Mesendoderm (in vitro differentiated cells): ENCODE measurements at regions not wholly inside any gene's neighbourhood (a gene's known extent, or its start where the extent isn't known, plus 50 kb on each side); places are given as distances from the start of the nearest gene placed in this dataset.
A peak's percentile ranks its signal among the peaks of the same experiment; 100 is the strongest.

Experiments used
- DNase-seq: peaks from one replicate; pipeline ENCODE4 v3.0.0; 2013
- H2AK5ac ChIP-seq: 2 replicates; pipeline ENCODE4 v1.6.1; 2013; ENCODE audit warnings: low read length, inconsistent platforms
- H2BK120ac ChIP-seq: 2 replicates; pipeline ENCODE4 v1.6.1; 2013; ENCODE audit warnings: low read depth, mild to moderate bottlenecking, low read length, moderate library complexity, mixed read lengths
- H2BK15ac ChIP-seq: replicated peaks from 2 replicates; pipeline ENCODE4 v1.6.1; 2013; ENCODE audit warnings: low read depth, mild to moderate bottlenecking, moderate library complexity
- H2BK5ac ChIP-seq: 2 replicates; pipeline ENCODE4 v1.6.1; 2013; ENCODE audit warnings: low read length, inconsistent platforms
- H3K18ac ChIP-seq: 2 replicates; pipeline ENCODE4 v1.6.1; 2013; ENCODE audit warnings: mild to moderate bottlenecking, low read length, mixed read lengths
- H3K23ac ChIP-seq: one replicate; pipeline ENCODE4 v1.6.1; 2013; ENCODE audit warnings: low read length
- H3K27ac ChIP-seq: 2 replicates; pipeline ENCODE4 v1.5.1; 2013; ENCODE audit warnings: low read depth, mild to moderate bottlenecking, inconsistent platforms, low read length, moderate library complexity
- H3K27me3 ChIP-seq: 2 replicates; pipeline ENCODE4 v1.6.1; 2013; ENCODE audit warnings: low read length, control low read depth, mild to moderate bottlenecking, inconsistent platforms; ENCODE audit not compliant: insufficient read depth, poor library complexity
- H3K36me3 ChIP-seq: 2 replicates; pipeline ENCODE4 v1.6.1; 2013; ENCODE audit warnings: low read length, inconsistent platforms; ENCODE audit not compliant: control insufficient read depth, insufficient read depth
- H3K4ac ChIP-seq: one replicate; pipeline ENCODE4 v1.6.1; 2013; ENCODE audit warnings: low read depth, mild to moderate bottlenecking, low read length, moderate library complexity
- H3K4me1 ChIP-seq: 2 replicates; pipeline ENCODE4 v1.6.1; 2013; ENCODE audit warnings: low read depth, low read length, inconsistent platforms; ENCODE audit not compliant: control insufficient read depth
- H3K4me2 ChIP-seq: 2 replicates; pipeline ENCODE4 v1.6.1; 2013; ENCODE audit warnings: low read length
- H3K4me3 ChIP-seq: 2 replicates; pipeline ENCODE4 v1.5.1; 2013; ENCODE audit warnings: mild to moderate bottlenecking, low read length
- H3K56ac ChIP-seq: one replicate; pipeline ENCODE4 v1.6.1; 2013; ENCODE audit warnings: low read length
- H3K79me1 ChIP-seq: 2 replicates; pipeline ENCODE4 v1.6.1; 2013; ENCODE audit warnings: low read length, inconsistent platforms
- H3K79me2 ChIP-seq: 2 replicates; pipeline ENCODE4 v1.6.1; 2013; ENCODE audit warnings: mild to moderate bottlenecking, low read length; ENCODE audit not compliant: control insufficient read depth, insufficient read depth
- H3K9ac ChIP-seq: 2 replicates; pipeline ENCODE4 v1.6.1; 2013; ENCODE audit warnings: low read length, inconsistent platforms
- H4K5ac ChIP-seq: one replicate; pipeline ENCODE4 v1.6.1; 2013; ENCODE audit warnings: low read length
- H4K8ac ChIP-seq: one replicate; pipeline ENCODE4 v1.6.1; 2013; ENCODE audit warnings: low read depth, mild to moderate bottlenecking, control low read depth, low read length, moderate library complexity
- WGBS: extraction: QIAGEN DNeasy Blood & Tissue Kit; methylation state at CpG from one replicate; pipeline ENCODE4 v1.1.7; 2013; ENCODE audit warnings: low lambda C conversion rate, missing lambda C conversion rate; ENCODE audit not compliant: insufficient coverage; ENCODE audit errors: extremely low coverage; 5-methylcytosine and 5-hydroxymethylcytosine counted together

- no peak overlapping the region for H2BK5ac ChIP-seq
- H3K27ac ChIP-seq: no peak overlapping the region
- H2BK120ac ChIP-seq: no peak overlapping the region
- no peak overlapping the region for H3K9ac ChIP-seq
- no peak overlapping the region for H2AK5ac ChIP-seq
- H3K56ac ChIP-seq: no peak overlapping the region
- H3K4me2 ChIP-seq: no peak overlapping the region
- no peak overlapping the region for H3K4ac ChIP-seq
- no peak overlapping the region for H2BK15ac ChIP-seq
- no peak overlapping the region for H3K18ac ChIP-seq
- H3K4me1 ChIP-seq: no peaks in the 10 kb centered on the region
- H3K36me3 ChIP-seq: no peaks in the 10 kb centered on the region
- no peak overlapping the region for H3K23ac ChIP-seq
- H3K79me1 ChIP-seq: no peaks in the 10 kb centered on the region
- no peak overlapping the region for H4K8ac ChIP-seq
- WGBS: no CpG with 5 or more reads among the region's 1 CpG
- H3K4me3 ChIP-seq: no peak overlapping the region
- no peaks in the 10 kb centered on the region for H3K79me2 ChIP-seq
- no peak for DNase-seq
- H3K27me3 ChIP-seq: no peaks in the 10 kb centered on the region
- H4K5ac ChIP-seq: no peak overlapping the region
Observed at GRCh38 chr12:116463366-116463765, 95.8 kb upstream of the MAP1LC3B2 start.

- Histone ChIP-seq H2BK120ac (no peak overlapping the region), H3K36me3 (no peaks in the 10 kb centered on the region), H3K4me1 (no peaks in the 10 kb centered on the region), H2BK5ac (no peak overlapping the region), H3K27ac (no peak overlapping the region), H3K27me3 (no peaks in the 10 kb centered on the region), H3K56ac (no peak overlapping the region), H3K18ac (no peak overlapping the region), H3K79me1 (no peaks in the 10 kb centered on the region), H2AK5ac (no peak overlapping the region), H3K9ac (no peak overlapping the region), H3K4me2 (no peak overlapping the region), H2BK15ac (no peak overlapping the region), H3K23ac (no peak overlapping the region), H3K4ac (no peak overlapping the region), H3K79me2 (no peaks in the 10 kb centered on the region), H3K4me3 (no peak overlapping the region), H4K5ac (no peak overlapping the region), H4K8ac (no peak overlapping the region)
- no peak for DNase-seq
- no CpG with 5 or more reads among the region's 3 CpGs for WGBS
Observed at GRCh38 chr12:116465407-116465806, 93.8 kb upstream of the MAP1LC3B2 start.

- Histone ChIP-seq H3K56ac (no peak overlapping the region), H3K27me3 (no peaks in the 10 kb centered on the region), H3K18ac (no peak overlapping the region), H2BK15ac (no peak overlapping the region), H3K27ac (no peak overlapping the region), H3K4me3 (no peak overlapping the region), H3K36me3 (no peaks in the 10 kb centered on the region), H3K79me1 (no peaks in the 10 kb centered on the region), H3K79me2 (no peaks in the 10 kb centered on the region), H3K4ac (no peak overlapping the region), H3K23ac (no peak overlapping the region), H4K5ac (no peak overlapping the region), H3K9ac (no peak overlapping the region), H3K4me2 (no peak overlapping the region), H2AK5ac (no peak overlapping the region), H2BK120ac (no peak overlapping the region), H3K4me1 (no peaks in the 10 kb centered on the region), H2BK5ac (no peak overlapping the region), H4K8ac (no peak overlapping the region)
- WGBS: no CpG with 5 or more reads among the region's 4 CpGs
- peak; percentile 72 for DNase-seq
Observed at GRCh38 chr12:116465856-116466255, 93.3 kb upstream of the MAP1LC3B2 start.

- Histone ChIP-seq H2BK120ac (no peak overlapping the region), H3K4ac (no peak overlapping the region), H3K56ac (no peak overlapping the region), H3K36me3 (no peaks in the 10 kb centered on the region), H2BK15ac (no peak overlapping the region), H2BK5ac (no peak overlapping the region), H3K27ac (no peak overlapping the region), H3K4me2 (no peak overlapping the region), H3K4me3 (no peak overlapping the region), H3K79me2 (no peaks in the 10 kb centered on the region), H4K5ac (no peak overlapping the region), H3K27me3 (no peaks in the 10 kb centered on the region), H3K9ac (no peak overlapping the region), H3K23ac (no peak overlapping the region), H3K18ac (no peak overlapping the region), H3K79me1 (no peaks in the 10 kb centered on the region), H3K4me1 (no peaks in the 10 kb centered on the region), H4K8ac (no peak overlapping the region), H2AK5ac (no peak overlapping the region)
- DNase-seq: no peak
- no CpG with 5 or more reads among the region's 3 CpGs for WGBS
Observed at GRCh38 chr12:116466536-116466935, 92.6 kb upstream of the MAP1LC3B2 start.

- Histone ChIP-seq H3K27ac (no peak overlapping the region), H2BK120ac (no peak overlapping the region), H3K18ac (no peak overlapping the region), H3K79me1 (no peaks in the 10 kb centered on the region), H3K36me3 (no peaks in the 10 kb centered on the region), H3K4me2 (no peak overlapping the region), H3K4me1 (no peaks in the 10 kb centered on the region), H3K27me3 (no peaks in the 10 kb centered on the region), H2BK5ac (no peak overlapping the region), H3K9ac (no peak overlapping the region), H4K8ac (no peak overlapping the region), H3K4me3 (no peak overlapping the region), H4K5ac (no peak overlapping the region), H3K4ac (no peak overlapping the region), H2AK5ac (no peak overlapping the region), H3K23ac (no peak overlapping the region), H3K79me2 (no peaks in the 10 kb centered on the region), H3K56ac (no peak overlapping the region), H2BK15ac (no peak overlapping the region)
- DNase-seq: no peak
- WGBS: no CpG with 5 or more reads among the region's 3 CpGs
Observed at GRCh38 chr12:116469344-116469743, 89.8 kb upstream of the MAP1LC3B2 start.

GRCh38 chr12:116471544-116471943 lies 87.6 kb upstream of the MAP1LC3B2 start:
- Histone ChIP-seq H3K4me2 (no peak overlapping the region), H3K27me3 (no peaks in the 10 kb centered on the region), H3K18ac (no peak overlapping the region), H3K56ac (no peak overlapping the region), H3K23ac (no peak overlapping the region), H4K5ac (no peak overlapping the region), H3K79me1 (no peaks in the 10 kb centered on the region), H2BK15ac (no peak overlapping the region), H3K36me3 (no peaks in the 10 kb centered on the region), H3K4me3 (no peak overlapping the region), H3K4me1 (no peaks in the 10 kb centered on the region), H4K8ac (no peak overlapping the region), H2BK120ac (no peak overlapping the region), H3K27ac (no peak overlapping the region), H2AK5ac (no peak overlapping the region), H3K79me2 (no peaks in the 10 kb centered on the region), H2BK5ac (no peak overlapping the region), H3K9ac (no peak overlapping the region), H3K4ac (no peak overlapping the region)
- no peak for DNase-seq
- no CpG with 5 or more reads among the region's 5 CpGs for WGBS
